HG03565 (cell line): ENCODE measurements at regions not wholly inside any gene's neighbourhood (a gene's known extent, or its start where the extent isn't known, plus 50 kb on each side); places are given as distances from the start of the nearest gene placed in this dataset.

Experiments
- ATAC-seq: cut with Tn5 transposase; IDR thresholded peaks from one replicate; pipeline ENCODE4 v1.9.1; 2021; ENCODE audit warnings: mild to moderate bottlenecking, moderate library complexity; ENCODE audit not compliant: unreplicated experiment

DNA sequence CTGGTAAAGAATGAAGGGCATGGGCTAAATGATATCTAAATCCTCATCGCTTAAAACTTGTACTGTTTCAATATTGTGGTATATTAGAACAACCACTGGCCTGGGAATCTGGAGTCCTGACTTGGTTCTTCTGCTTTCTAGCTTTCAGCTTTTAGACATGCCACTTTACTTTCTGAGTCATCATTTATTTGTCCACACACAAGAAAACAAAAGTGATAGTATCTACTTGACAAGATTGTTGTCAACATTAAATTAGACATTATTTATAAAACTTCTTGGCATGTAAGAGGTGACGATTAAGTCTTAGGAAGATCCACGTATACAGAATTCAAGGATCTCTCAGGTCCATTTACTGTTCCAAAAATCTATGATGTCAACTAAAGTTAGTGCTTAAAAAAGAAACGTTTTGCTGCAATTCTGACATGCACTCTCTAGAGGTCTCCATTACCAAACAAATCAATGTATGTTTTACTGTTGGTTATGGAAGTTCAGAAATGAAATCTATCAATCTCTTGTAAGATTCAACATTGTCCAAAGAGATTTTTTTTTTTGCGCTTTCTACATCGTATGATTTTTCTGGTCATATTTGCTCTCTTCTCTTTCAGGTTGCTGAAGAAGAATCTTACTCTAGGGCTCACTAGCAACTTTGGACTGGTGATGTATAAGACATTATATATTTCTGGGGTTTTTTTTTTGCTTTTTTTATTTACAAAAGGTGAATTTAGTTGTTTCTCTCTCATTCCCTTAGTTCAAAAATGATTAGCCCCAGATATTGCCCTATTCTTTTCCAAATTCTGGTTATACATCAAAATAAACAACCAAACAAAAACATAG lies 53.6 kb upstream of the DYNC1I1 start:
- ATAC-seq = no peak

DNA sequence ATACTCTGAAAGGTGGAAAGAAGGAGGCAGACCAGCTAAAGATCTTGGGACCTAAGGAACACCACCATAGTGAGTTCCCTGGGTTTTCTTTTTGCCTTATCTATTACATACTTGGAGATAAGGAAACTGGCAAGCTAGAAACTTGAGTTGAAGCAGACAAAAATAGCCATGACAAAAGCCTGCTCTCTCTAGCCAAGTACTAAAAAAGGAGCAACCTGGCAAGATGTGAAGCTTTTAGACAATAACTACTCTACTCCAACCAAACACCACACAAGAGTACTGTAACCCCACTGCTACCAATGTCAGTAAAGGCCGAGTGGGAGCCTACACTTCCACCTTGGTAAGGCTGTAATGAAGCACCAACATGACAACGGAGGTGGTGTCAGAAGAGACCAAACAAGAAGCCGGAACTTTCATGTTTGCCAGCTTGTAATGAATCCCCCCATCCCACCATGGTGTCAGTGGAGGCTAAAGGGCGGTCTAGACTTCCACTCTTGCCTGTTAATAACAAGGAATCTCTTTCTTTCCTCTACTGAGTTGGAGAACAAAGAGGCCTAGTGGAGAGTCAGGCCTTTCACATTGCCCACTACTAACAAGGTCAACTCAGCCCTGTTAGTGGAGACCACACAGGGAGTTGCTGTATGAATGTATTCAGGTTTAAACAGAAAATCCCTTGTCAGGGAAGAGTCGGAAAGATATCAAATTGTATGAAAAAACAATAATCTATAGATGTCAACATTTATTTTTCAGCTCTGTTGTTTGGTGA lies 55.8 kb upstream of the DYNC1I1 start:
- no peak for ATAC-seq

DNA sequence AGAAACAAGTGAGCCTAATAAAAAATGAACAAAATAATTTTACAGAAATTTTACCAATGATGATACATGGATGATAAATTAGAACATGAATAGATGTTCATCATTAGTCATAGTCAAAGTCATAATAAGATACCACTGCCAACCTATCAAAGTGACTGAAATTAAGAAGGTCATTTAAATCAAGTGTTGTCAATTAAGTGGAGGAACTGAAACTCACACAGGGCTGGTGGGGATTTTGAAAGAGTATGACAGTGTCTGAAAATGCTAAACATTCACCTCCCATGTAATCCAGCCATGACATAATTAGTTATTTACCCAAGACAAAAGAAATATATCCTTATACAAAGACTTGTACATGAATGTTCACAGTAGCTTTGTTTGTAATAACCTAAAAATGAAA lies 57.1 kb upstream of the DYNC1I1 start:
- peak; percentile 89 for ATAC-seq

DNA sequence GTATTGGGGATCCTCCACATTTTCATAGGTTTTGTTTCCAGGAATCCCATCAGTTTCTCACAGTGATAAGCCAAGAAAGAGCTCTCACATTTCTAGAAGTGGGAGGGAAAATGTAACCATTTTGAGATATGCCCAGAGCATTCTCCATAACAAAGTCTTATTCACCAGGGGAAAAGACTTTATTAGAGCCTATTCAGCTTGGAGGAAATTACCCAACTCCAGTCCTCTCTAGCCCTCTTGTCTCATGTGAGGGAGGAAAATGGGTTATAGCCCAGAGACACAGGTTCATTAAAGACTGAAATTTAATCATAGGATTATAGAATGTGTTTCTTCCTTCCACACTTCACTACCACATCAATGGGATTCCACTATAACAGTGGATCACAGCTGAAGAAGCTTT lies 61.6 kb upstream of the DYNC1I1 start:
- no peak for ATAC-seq

DNA sequence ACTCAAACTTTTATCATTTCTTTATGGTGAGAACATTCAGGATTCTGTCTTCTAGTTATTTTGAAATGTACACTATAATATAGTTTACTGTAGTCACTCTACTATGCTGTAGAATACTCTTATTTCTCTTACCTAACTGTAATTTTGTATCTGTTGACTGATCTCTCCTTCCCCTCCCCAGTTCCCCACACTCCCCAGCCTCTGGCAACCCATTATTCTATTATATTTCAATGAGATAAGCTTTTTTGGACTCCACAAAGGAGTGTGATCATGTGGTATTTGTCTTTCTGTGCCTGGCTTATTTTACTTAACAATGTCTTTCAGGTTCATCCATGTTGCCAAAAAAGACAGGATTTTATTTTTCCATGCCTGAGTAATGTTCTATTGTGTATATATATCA lies 71.4 kb upstream of the DYNC1I1 start:
- no peak for ATAC-seq

DNA sequence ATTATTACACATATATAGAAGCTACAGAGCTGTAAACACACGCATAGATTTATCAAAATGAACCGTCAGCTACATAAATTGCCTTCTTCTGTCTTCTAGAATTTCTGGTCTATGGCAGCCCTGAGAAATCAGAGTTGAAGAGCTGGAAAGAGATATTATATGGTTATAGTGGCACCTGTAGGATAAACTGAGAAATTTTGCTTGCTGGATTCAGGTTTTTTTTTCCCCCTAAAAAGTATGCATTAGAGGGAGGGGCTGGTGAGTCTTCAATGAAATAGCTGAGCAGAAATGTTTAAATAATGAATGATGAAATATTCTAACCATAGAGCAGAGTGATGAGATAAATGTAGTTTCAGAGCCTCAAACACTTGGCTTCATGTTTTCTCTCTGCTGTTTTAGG lies 78.0 kb upstream of the DYNC1I1 start:
- ATAC-seq = no peak

DNA sequence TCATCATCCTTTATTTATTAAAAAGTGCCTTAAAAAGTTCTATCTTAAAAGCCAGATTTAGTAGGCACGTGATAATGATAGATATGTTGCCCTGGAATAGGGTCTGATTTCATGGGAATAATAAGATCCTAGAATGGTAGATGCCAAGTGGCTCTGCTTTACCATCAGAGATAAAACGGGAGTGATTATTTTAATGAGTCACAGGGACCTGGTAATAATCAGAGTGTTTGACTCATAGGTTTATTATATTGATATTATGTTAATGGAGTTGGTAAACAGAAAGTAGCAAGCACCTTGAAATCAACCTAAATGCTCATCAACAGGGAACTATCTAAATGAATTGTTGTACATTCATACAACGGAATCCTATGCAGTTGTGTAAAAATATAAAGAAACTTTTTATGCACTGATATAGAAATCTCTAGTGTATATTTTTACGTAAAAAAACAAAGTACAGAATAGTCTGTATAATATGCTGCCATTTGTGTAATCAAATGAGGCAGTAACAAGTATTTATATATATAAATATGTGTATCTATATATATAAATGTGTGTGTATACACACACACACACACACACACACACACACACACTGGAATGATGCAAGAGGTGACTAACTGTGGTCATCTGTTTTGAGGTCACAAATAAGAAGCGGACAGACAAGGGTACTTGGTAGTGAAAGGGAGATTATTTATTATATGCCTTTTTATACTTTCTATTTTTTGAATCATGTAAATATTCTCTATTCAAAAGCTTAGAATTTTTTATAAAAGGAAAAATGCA lies 78.6 kb upstream of the DYNC1I1 start:
- ATAC-seq = no peak

DNA sequence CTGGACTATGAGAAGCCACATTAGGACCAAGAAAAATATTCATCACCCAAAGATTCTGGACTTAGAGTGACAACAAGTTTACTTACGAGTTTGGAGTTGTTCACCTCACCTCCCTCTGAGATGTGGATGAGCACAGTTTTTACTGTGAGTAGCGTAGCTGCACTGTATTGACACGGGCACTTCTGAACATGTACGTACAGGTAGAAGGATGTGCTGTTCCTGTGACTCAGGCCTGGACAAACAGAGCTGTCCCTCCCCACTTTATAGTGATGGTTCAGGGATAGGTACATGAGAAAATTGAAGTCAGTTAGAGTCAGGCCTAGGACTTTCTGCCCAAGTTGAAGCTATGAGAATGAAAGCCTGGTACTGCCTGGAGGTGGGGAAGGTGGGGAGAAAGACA lies 80.9 kb upstream of the DYNC1I1 start:
- ATAC-seq = no peak

DNA sequence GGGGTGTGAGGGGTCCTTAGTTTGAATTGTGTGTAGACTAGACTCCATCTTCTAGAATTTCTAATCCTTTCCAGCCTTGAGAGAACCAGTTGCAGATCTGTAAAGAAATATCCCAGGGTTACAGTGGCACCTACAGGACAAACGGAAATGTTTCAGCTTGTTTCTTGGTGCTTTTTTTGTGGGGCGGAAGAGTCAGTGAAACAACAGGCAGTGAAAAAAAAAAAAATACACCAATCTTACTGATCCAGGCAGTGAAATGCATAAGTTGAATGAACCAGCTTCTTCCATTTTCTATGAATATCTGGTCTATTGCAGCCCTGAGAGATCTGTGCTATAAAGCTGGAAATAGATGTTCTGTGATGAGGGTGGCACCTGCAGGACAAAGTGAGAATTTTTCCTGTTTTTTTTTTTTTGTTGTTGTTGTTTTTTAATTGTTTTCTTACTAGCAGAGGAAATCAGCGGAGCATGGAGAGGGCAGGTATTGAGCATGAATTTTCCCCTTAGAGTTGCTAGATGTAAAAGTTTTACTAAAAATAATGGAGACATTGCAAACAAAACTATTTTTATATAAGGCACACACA lies 81.9 kb upstream of the DYNC1I1 start:
- peak; percentile 71 for ATAC-seq

DNA sequence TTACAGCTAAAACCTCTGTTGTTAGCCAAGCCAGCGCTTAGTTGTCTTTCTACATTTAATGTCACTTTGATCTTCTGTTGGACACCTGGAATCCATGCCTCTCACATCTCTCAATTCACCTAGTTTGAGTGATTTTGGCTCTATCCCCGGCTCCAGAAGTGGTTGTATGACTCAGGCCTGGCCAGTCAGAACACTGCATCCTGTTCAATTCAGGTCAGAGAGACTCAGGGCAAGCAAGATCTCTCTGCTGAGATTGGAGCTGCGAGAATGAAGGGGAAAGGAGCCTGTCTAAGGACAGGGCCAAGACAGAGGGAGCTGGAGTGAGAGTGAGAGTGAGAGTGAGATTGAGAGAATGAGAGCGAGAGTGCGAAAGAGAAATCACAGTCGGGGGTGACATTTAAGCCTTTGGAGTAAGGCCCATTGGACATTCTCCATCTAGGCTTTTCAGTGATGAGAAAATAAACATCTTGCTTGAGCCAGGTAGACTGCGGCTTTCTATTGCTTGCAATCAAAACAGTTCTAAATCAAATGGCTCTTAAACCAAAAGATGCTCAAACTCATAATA lies 83.3 kb upstream of the DYNC1I1 start:
- ATAC-seq = no peak

DNA sequence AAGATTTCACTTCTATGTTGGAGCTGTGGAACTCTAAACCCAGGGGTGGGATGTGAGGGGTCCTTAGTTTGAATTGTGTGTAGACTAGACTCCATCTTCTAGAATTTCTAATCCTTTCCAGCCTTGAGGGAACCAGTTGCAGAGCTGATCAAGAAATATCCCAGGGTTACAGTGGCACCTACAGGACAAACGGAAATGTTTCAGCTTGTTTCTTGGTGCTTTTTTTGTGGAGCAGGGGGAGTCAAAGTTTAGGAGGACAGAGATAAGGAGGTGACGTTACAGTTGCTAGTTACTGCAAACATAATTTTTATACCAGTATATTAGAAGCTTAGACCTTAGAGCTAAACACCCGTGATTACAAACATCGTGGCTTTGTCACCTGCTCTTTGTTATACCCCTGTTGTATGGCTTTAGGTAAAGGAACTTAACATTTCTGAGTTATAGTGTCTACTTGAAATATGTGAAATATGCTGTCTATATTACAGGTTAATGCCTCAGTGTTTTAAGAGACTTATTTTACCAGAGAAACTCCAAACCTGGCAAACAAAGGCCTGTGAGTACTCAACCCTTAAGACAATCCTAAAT lies 84.5 kb upstream of the DYNC1I1 start:
- ATAC-seq = peak; percentile 40

DNA sequence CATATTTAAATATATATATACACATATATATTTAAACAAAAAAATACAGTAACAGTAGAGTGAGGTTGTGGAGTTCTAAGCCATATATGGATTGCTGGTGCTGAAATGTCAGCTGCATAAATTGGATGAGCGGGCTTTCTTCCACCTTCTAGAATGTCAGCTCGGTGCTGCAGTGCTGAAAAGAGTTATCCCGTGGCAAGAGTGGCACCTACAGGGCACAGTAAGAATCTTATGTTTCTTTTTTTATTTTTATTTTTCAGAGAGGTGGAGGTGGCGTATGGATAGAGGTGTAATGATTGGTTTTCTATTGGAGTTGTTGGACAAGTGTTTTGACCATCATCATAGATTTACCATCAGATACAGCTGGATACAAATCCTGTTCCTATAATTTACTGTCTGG lies 86.2 kb upstream of the DYNC1I1 start:
- ATAC-seq = no peak

DNA sequence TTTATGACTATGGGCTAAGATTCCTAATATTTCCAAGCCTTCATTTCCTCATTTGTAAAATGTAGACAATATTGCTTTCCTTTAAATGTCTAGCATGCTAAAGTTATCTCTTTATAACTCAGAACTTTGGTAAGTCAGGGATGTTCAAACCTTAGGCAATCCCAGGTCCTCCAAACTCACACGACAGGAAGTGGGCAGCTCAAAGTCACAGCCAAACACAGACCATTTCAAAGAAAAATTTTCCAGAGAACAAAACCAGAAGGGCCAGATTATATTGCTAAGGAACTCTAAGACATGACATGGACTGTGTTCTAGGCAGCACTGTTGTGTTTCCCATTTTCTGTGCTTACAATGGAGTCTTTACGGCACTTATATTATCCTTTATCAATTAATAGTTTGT lies 87.8 kb upstream of the DYNC1I1 start:
- no peak for ATAC-seq

DNA sequence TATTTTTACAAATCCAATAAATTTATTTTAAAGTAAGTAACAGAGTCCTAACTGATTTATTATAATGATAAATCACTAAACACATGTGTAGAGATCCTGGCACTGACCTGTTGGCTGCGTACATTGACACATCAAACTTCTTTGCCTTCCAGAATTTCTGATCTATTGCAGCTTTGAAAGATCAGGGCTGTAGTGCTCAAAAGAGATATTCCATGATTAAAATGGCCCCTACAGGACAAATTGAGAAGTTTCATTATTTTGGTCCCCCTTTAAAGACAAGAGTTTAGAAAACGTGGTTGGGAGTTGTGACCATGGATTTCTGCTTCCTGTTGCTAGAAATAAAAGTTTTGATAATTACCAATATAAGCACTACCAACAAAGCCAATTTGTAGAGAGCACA lies 87.7 kb upstream of the PDK4 start:
- ATAC-seq = no peak

DNA sequence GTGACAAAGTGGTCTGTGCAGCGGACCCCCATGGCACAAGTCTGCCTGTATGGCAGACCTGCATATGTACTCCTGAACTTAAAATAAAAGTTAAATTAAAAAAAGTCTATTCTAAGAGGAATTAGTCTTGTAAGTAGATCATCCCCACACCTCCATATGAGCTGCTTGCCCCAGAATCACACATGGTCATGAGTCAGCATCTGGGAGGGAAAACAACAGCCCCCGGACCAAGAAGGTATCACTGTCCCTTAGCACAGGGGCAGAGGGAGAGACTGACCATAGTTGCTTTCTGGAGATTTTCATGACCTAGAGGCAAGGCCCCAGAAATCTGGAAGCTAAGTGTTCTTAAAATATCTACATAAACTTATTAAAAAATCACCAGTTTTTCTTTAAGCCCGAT lies 86.6 kb upstream of the PDK4 start:
- ATAC-seq = no peak

DNA sequence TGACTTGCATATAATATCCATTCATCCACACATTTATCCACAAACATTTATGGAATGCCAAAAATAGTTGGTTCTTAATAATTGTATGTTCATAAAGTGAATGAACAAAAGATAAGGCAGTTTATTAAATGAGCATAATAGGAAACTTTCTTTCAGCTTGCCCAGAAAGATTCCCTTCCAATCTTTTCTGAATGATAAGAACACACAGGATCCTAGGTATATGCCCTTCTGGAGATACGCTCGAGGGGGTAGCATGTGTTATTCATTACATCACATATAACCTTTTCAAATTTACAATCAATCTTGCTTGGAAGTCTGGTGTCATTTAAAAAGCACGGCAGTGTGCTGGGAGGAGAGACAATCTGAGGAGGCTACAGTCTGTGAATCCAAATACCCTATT lies 80.4 kb upstream of the PDK4 start:
- ATAC-seq = no peak

DNA sequence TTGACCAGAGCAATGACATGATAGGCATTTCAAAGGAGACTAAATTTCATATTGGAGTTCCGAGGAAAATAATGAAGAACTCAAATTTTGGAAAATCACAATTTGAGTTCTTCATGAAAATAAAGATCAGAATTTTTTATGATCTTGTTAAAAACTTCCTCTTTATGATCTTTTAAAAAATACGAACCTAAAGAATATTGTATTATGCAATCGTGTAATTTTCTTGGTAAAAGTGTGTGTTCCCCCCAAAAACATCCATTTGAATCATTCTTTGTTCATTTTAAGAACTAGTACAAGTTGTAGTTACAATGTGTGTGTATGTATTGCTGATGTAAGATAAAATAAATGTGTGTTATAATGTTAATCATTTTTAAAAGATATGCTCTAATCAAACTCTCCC lies 79.3 kb upstream of the PDK4 start:
- ATAC-seq = no peak

DNA sequence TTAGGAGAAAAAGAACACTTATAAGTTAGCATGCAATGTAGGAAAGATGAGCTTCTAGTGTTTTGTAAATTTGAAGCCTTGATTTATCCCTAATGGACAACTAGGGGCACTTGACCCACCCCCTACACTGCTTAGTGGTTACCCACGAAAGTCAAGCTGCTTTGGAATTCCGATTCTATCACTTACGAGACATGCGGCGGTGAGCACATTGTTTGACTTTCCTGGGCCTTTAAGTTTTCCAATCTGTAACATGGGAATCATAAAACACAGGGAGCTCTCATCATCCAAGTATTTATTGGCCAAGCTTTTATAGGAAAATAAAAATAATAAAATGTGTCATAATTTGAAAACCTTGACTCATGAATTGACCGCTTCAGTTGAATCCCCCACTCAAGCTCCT lies 78.7 kb upstream of the PDK4 start:
- no peak for ATAC-seq

DNA sequence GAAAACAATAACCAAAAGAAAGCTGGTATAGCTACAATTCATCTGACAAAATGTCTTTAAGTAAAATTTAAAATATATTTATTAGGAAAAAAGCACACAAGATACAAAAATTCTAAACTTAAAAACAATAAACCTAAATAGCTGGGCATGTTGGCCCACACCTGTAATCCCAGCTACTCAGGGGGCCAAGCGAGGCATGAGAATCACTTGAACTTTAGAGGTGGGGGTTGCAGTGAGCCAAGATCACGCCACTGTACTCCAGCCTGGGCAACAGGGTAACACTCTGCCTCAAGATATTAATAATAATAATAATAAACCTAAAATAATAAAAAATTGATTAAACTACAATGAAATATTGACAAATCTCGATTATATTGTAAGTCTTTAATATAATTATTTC lies 77.8 kb upstream of the PDK4 start:
- ATAC-seq = no peak

DNA sequence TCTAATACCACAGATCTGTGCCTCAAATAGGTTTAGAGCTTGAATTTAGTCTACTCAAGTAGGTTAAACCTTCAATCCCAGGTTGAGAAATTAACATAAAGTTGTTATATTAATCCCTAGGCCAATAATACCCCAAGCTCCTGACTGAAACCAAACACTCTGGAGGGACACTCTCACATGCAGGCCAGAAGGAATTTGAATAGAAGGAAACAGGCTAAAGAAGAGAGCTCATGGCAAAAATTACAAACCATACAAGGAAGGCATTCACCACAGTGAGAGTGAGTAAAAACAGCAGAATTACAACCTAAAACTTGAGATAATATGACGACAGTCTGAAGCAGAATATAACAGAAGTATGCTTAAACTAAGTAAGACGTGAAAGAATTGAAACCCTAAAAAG lies 76.1 kb upstream of the PDK4 start:
- ATAC-seq = no peak

DNA sequence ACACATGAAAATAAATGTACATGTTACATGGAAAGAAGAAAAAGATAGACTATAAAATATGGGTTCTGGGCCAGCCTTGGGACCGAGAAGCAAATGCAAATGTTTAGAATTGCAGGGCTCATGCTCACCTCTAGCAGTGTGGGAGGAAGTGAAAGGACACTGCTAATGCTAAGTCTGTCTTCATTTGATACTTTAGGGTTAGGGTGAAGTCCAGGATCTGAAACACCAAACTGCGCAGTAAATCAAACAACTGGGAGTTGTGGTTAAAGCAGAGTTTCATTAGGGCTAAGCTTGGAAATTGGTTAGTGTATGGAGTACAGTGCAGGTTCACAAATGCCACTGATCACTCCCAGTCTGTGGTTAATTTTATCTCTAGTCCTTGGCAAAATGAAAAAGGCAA lies 73.2 kb upstream of the PDK4 start:
- peak; percentile 75 for ATAC-seq
